Hepatocyte (in vitro differentiated cells): ENCODE measurements at regions not wholly inside any gene's neighbourhood (a gene's known extent, or its start where the extent isn't known, plus 50 kb on each side); places are given as distances from the start of the nearest gene placed in this dataset.

ENCODE experiments used
- DNase-seq: peaks from one replicate; pipeline ENCODE4 v3.0.0-alpha.2; 2016; ENCODE audit warnings: low spot score
- H2AFZ ChIP-seq: fragments of 200-600 bp; sonication (generic); 2 replicates; pipeline ENCODE4 v1.6.0; 2016; ENCODE audit warnings: antibody characterized with exemption, mild to moderate bottlenecking
- H3K27ac ChIP-seq: fragments of 200-600 bp; sonication (generic); 2 replicates; pipeline ENCODE4 v1.5.1; 2016; ENCODE audit warnings: mild to moderate bottlenecking
- H3K27me3 ChIP-seq: fragments of 200-600 bp; sonication (generic); 2 replicates; pipeline ENCODE4 v1.6.1; 2016
- H3K36me3 ChIP-seq: fragments of 200-600 bp; sonication (generic); replicated peaks from 2 replicates; pipeline ENCODE4 v1.5.1; 2016; ENCODE audit warnings: low read depth; ENCODE audit not compliant: insufficient read depth
- H3K4me1 ChIP-seq: fragments of 200-600 bp; sonication (generic); 2 replicates; pipeline ENCODE4 v1.5.1; 2016; ENCODE audit warnings: mild to moderate bottlenecking, moderate library complexity; ENCODE audit not compliant: insufficient read depth
- H3K4me2 ChIP-seq: fragments of 200-600 bp; sonication (generic); 2 replicates; pipeline ENCODE4 v1.6.0; 2016
- H3K4me3 ChIP-seq: fragments of 200-600 bp; sonication (generic); 2 replicates; pipeline ENCODE4 v1.5.1; 2016; ENCODE audit warnings: mild to moderate bottlenecking
- H3K79me2 ChIP-seq: fragments of 200-600 bp; sonication (generic); 2 replicates; pipeline ENCODE4 v1.6.0; 2017; ENCODE audit warnings: mild to moderate bottlenecking
- H3K9me2 ChIP-seq: fragments of 200-600 bp; sonication (generic); replicated peaks from 2 replicates; pipeline ENCODE4 v1.6.0; 2017; ENCODE audit warnings: mild to moderate bottlenecking; ENCODE audit not compliant: insufficient read depth
- H3K9me3 ChIP-seq: fragments of 200-600 bp; sonication (generic); 2 replicates; pipeline ENCODE4 v1.5.1; 2016; ENCODE audit warnings: low read depth, mild to moderate bottlenecking
- H4K20me1 ChIP-seq: fragments of 200-600 bp; sonication (generic); 2 replicates; pipeline ENCODE4 v1.6.0; 2016; ENCODE audit warnings: mild to moderate bottlenecking; ENCODE audit not compliant: insufficient read depth, poor library complexity, severe bottlenecking
- EZH2 ChIP-seq: fragments of 200-600 bp; sonication (generic); IDR thresholded peaks from 2 replicates; pipeline ENCODE4 v1.6.1; 2016; ENCODE audit warnings: antibody characterized with exemption, mild to moderate bottlenecking, borderline replicate concordance
- EZH2phosphoT487 ChIP-seq: fragments of 200-600 bp; sonication (generic); IDR thresholded peaks from one replicate; pipeline ENCODE4 v1.6.1; 2018; ENCODE audit warnings: antibody characterized with exemption, mild to moderate bottlenecking, low read depth, moderate library complexity; ENCODE audit not compliant: unreplicated experiment, severe bottlenecking
- WGBS: methylation state at CpG from one replicate; pipeline ENCODE4 v1.1.6; 2016; ENCODE audit warnings: low lambda C conversion rate; ENCODE audit errors: missing lambda C conversion rate; 5-methylcytosine and 5-hydroxymethylcytosine counted together
- TF ChIP-seq, protein P1 (sequence below): fragments of 200-600 bp; sonication (generic); IDR thresholded peaks from 2 replicates; pipeline ENCODE4 v1.5.1; 2016; ENCODE audit warnings: antibody characterized with exemption, mild to moderate bottlenecking; ENCODE audit not compliant: poor library complexity

GRCh38 chr3:23751212-23751723 lies 54.5 kb upstream of the UBE2E1 start:
- no peak overlapping the region for H3K4me2 ChIP-seq
- no peak overlapping the region for H2AFZ ChIP-seq
- H3K4me1 ChIP-seq: no peaks in the 10 kb centered on the region
- H3K9me3 ChIP-seq: no peaks in the 10 kb centered on the region
- no peak overlapping the region for H3K4me3 ChIP-seq
- 50% methylated on average over 7 of the region's 7 CpGs for WGBS
- H3K79me2 ChIP-seq: no peaks in the 10 kb centered on the region
- H3K9me2 ChIP-seq: no peaks in the 10 kb centered on the region
- DNase-seq: no peak
- no peak overlapping the region for H3K27ac ChIP-seq
- no peaks in the 10 kb centered on the region for H3K36me3 ChIP-seq
- TF ChIP-seq EZH2 (no peak), EZH2phosphoT487 (no peak)
- TF ChIP-seq, protein P1, sequence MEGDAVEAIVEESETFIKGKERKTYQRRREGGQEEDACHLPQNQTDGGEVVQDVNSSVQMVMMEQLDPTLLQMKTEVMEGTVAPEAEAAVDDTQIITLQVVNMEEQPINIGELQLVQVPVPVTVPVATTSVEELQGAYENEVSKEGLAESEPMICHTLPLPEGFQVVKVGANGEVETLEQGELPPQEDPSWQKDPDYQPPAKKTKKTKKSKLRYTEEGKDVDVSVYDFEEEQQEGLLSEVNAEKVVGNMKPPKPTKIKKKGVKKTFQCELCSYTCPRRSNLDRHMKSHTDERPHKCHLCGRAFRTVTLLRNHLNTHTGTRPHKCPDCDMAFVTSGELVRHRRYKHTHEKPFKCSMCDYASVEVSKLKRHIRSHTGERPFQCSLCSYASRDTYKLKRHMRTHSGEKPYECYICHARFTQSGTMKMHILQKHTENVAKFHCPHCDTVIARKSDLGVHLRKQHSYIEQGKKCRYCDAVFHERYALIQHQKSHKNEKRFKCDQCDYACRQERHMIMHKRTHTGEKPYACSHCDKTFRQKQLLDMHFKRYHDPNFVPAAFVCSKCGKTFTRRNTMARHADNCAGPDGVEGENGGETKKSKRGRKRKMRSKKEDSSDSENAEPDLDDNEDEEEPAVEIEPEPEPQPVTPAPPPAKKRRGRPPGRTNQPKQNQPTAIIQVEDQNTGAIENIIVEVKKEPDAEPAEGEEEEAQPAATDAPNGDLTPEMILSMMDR: no peak
- H3K27me3 ChIP-seq: no peaks in the 10 kb centered on the region
- H4K20me1 ChIP-seq: no peaks in the 10 kb centered on the region

DNA sequence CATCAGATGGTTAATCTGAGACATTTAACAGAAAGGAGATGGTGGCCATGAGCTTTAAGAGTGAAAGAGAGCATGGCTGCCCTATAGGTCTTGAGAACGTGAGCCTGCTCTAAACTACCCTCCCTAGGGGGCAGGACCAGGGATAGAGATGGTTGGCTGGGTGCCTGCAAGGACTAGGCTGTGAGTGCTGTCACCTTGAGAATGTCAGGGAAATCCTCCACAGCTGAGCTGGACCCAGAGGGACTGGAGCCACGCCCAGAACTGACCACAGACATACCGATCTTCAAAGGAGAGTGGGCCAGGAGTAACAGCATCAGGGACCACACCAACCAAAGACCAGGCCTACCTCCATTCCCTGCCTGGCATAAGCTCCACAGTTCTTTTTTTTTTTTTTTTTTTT lies 53.6 kb upstream of the UBE2E1 start:
- DNase-seq: no peak
- Histone ChIP-seq H3K9me2 (no peaks in the 10 kb centered on the region), H3K27me3 (no peaks in the 10 kb centered on the region), H3K4me2 (no peak overlapping the region), H4K20me1 (no peaks in the 10 kb centered on the region), H3K27ac (no peak overlapping the region), H3K4me1 (no peaks in the 10 kb centered on the region), H3K9me3 (no peaks in the 10 kb centered on the region), H3K36me3 (no peaks in the 10 kb centered on the region), H3K79me2 (no peaks in the 10 kb centered on the region), H2AFZ (no peak overlapping the region), H3K4me3 (no peak overlapping the region)
- no peak for TF ChIP-seq EZH2
- TF ChIP-seq EZH2phosphoT487: no peak
- TF ChIP-seq, protein P1: no peak
- 74% methylated on average over 3 of the region's 3 CpGs for WGBS

- H3K4me1 ChIP-seq: no peaks in the 10 kb centered on the region
- no peaks in the 10 kb centered on the region for H3K27me3 ChIP-seq
- no peak for DNase-seq
- TF ChIP-seq, protein P1: no peak
- TF ChIP-seq EZH2: no peak
- no peak for TF ChIP-seq EZH2phosphoT487
- no peak overlapping the region for H2AFZ ChIP-seq
- WGBS: 83% methylated on average over 4 of the region's 4 CpGs
- no peak overlapping the region for H3K4me3 ChIP-seq
- H3K9me2 ChIP-seq: no peaks in the 10 kb centered on the region
- H3K79me2 ChIP-seq: no peaks in the 10 kb centered on the region
- H3K36me3 ChIP-seq: no peaks in the 10 kb centered on the region
- H3K27ac ChIP-seq: no peak overlapping the region
- H4K20me1 ChIP-seq: no peaks in the 10 kb centered on the region
- H3K9me3 ChIP-seq: no peaks in the 10 kb centered on the region
- no peak overlapping the region for H3K4me2 ChIP-seq
Measured at GRCh38 chr3:23754215-23754614, 51.5 kb upstream of the UBE2E1 start.
